ENCODE measurements at regions not wholly inside any gene's neighbourhood (a gene's known extent, or its start where the extent isn't known, plus 50 kb on each side); places are given as distances from the start of the nearest gene placed in this dataset.

DNA sequence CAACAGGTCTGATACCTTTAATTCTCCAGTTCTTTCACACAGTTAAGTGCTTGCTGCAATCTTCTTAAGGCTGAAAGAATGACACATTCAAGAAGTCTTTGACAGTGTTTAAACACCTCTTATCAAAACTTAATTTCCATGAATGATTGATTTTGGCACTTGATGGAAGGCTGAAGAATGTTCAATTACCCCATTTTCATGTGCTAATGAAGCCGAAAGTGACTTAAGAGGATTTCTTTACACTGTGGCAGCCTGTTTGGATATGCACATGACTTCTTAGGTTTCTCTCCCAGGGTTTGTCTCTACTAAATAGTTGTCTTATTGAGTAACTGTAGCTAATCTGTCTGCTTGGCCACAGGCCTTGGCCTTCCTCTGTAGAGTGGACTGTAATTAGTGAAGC is 81.1 kb upstream of the PRDM1 start:
- no peak for TF ChIP-seq BACH2 (CRISPR knock-in tag; IDR thresholded peaks at IDR 0.05; ENCODE audit: borderline replicate concordance)
- no peak for TF ChIP-seq CSDC2 (CRISPR knock-in tag; IDR thresholded peaks at IDR 0.05)
- TF ChIP-seq, protein P1, sequence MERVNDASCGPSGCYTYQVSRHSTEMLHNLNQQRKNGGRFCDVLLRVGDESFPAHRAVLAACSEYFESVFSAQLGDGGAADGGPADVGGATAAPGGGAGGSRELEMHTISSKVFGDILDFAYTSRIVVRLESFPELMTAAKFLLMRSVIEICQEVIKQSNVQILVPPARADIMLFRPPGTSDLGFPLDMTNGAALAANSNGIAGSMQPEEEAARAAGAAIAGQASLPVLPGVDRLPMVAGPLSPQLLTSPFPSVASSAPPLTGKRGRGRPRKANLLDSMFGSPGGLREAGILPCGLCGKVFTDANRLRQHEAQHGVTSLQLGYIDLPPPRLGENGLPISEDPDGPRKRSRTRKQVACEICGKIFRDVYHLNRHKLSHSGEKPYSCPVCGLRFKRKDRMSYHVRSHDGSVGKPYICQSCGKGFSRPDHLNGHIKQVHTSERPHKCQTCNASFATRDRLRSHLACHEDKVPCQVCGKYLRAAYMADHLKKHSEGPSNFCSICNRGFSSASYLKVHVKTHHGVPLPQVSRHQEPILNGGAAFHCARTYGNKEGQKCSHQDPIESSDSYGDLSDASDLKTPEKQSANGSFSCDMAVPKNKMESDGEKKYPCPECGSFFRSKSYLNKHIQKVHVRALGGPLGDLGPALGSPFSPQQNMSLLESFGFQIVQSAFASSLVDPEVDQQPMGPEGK (CRISPR knock-in tag; IDR thresholded peaks at IDR 0.05; ENCODE audit: borderline replicate concordance), result no peak
- TF ChIP-seq OSR1 (CRISPR knock-in tag; IDR thresholded peaks at IDR 0.05), result no peak
- TF ChIP-seq ZFP3 (CRISPR knock-in tag; IDR thresholded peaks at IDR 0.05), result no peak

Data from SK-N-SH treated with all-trans-retinoic acid at 6 μM for 48 hours (cell line).